ENCODE measurements at regions not wholly inside any gene's neighbourhood (a gene's known extent, or its start where the extent isn't known, plus 50 kb on each side); places are given as distances from the start of the nearest gene placed in this dataset.

GRCh38 chr9:99750526-99750925 is 71.2 kb upstream of the NR4A3 start:
- TF ChIP-seq CTCF (IDR thresholded peaks at IDR 0.05) (no peak), POLR2AphosphoS5 (IDR thresholded peaks at IDR 0.05; ENCODE audit: insufficient read depth in 1 of 2, low read depth in 1 of 2) (no peak), POLR2A (IDR thresholded peaks at IDR 0.05) (no peak)

Measured in vagina (tissue), 2 donors.